H9 (cell line): ENCODE measurements at regions not wholly inside any gene's neighbourhood (a gene's known extent, or its start where the extent isn't known, plus 50 kb on each side); places are given as distances from the start of the nearest gene placed in this dataset.

Experiments
- DNase-seq: peaks from one replicate; pipeline ENCODE4 v3.0.0-alpha.2; 2017
- H2AFZ ChIP-seq: one replicate; pipeline ENCODE4 v1.6.1; 2013; ENCODE audit warnings: mild to moderate bottlenecking, low read length, control low read depth, moderate library complexity
- H2AK5ac ChIP-seq: 2 replicates; pipeline ENCODE4 v1.6.1; 2013; ENCODE audit warnings: low read length, control low read depth, mixed read lengths; ENCODE audit not compliant: insufficient read length
- H2BK120ac ChIP-seq: one replicate; pipeline ENCODE4 v1.6.1; 2013; ENCODE audit warnings: low read depth, mild to moderate bottlenecking, low read length, control low read depth, inconsistent platforms; ENCODE audit not compliant: poor library complexity, severe bottlenecking
- H2BK12ac ChIP-seq: 2 replicates; pipeline ENCODE4 v1.6.1; 2013; ENCODE audit warnings: low read length, control low read depth, mixed read lengths, low read depth; ENCODE audit not compliant: insufficient read length
- H2BK15ac ChIP-seq: 2 replicates; pipeline ENCODE4 v1.6.1; 2013; ENCODE audit warnings: low read depth, low read length, control low read depth
- H2BK20ac ChIP-seq: one replicate; pipeline ENCODE4 v1.6.1; 2013; ENCODE audit warnings: low read depth, mild to moderate bottlenecking, low read length, control low read depth, inconsistent platforms; ENCODE audit not compliant: poor library complexity, severe bottlenecking
- H2BK5ac ChIP-seq: 2 replicates; pipeline ENCODE4 v1.6.1; 2013; ENCODE audit warnings: low read length, control low read depth, mixed read lengths; ENCODE audit not compliant: insufficient read length
- H3K14ac ChIP-seq: 2 replicates; pipeline ENCODE4 v1.6.1; 2013; ENCODE audit warnings: low read length, control low read depth; ENCODE audit not compliant: insufficient read depth
- H3K18ac ChIP-seq: 2 replicates; pipeline ENCODE4 v1.6.1; 2013; ENCODE audit warnings: low read depth, mild to moderate bottlenecking, mixed read lengths, low read length, control low read depth; ENCODE audit not compliant: insufficient read length
- H3K23ac ChIP-seq: 2 replicates; pipeline ENCODE4 v1.6.1; 2013; ENCODE audit warnings: low read length, control low read depth, mixed read lengths, low read depth; ENCODE audit not compliant: insufficient read length
- H3K23me2 ChIP-seq: 2 replicates; pipeline ENCODE4 v1.6.1; 2013; ENCODE audit warnings: low read depth, mild to moderate bottlenecking, mixed read lengths, low read length, control low read depth; ENCODE audit not compliant: insufficient read length, poor library complexity, severe bottlenecking
- H3K27ac ChIP-seq: 2 replicates; pipeline ENCODE4 v1.5.1; 2013; ENCODE audit warnings: low read length, control low read depth, mixed read lengths, low read depth; ENCODE audit not compliant: insufficient read length
- H3K27me3 ChIP-seq: 2 replicates; pipeline ENCODE4 v1.6.1; 2013; ENCODE audit warnings: low read length, control low read depth, inconsistent platforms; ENCODE audit not compliant: insufficient read depth
- H3K4ac ChIP-seq: 2 replicates; pipeline ENCODE4 v1.6.1; 2013; ENCODE audit warnings: low read depth, mild to moderate bottlenecking, control low read depth, inconsistent platforms, low read length, moderate library complexity
- H3K4me1 ChIP-seq: 2 replicates; pipeline ENCODE4 v1.6.1; 2013; ENCODE audit warnings: low read length, control low read depth, inconsistent platforms; ENCODE audit not compliant: insufficient read depth
- H3K4me2 ChIP-seq: 2 replicates; pipeline ENCODE4 v1.6.1; 2013; ENCODE audit warnings: low read length, control low read depth, mixed read lengths; ENCODE audit not compliant: insufficient read length, insufficient read depth
- H3K56ac ChIP-seq: 2 replicates; pipeline ENCODE4 v1.6.1; 2013; ENCODE audit warnings: low read depth, mild to moderate bottlenecking, mixed read lengths, low read length, control low read depth; ENCODE audit not compliant: insufficient read length
- H3K79me1 ChIP-seq: 2 replicates; pipeline ENCODE4 v1.6.1; 2013; ENCODE audit warnings: low read depth, mild to moderate bottlenecking, moderate library complexity, low read length, control low read depth, inconsistent platforms; ENCODE audit not compliant: insufficient read depth, poor library complexity, severe bottlenecking
- H3K79me2 ChIP-seq: 2 replicates; pipeline ENCODE4 v1.6.1; 2013; ENCODE audit warnings: low read length, control low read depth, inconsistent platforms; ENCODE audit not compliant: insufficient read depth
- H3K9ac ChIP-seq: 2 replicates; pipeline ENCODE4 v1.6.1; 2013; ENCODE audit warnings: low read length, control low read depth, mixed read lengths; ENCODE audit not compliant: insufficient read length; ENCODE audit errors: extremely low read depth
- H3K9me3 ChIP-seq: one replicate; pipeline ENCODE4 v1.6.1; 2013; ENCODE audit warnings: low read depth, low read length, inconsistent platforms; ENCODE audit not compliant: control insufficient read depth
- H3T11ph ChIP-seq: one replicate; pipeline ENCODE4 v1.6.1; 2013; ENCODE audit warnings: mild to moderate bottlenecking, low read length, control low read depth, inconsistent platforms
- H4K20me1 ChIP-seq: one replicate; pipeline ENCODE4 v1.6.1; 2013; ENCODE audit not compliant: control insufficient read depth, insufficient read length, insufficient read depth
- H4K5ac ChIP-seq: 2 replicates; pipeline ENCODE4 v1.6.1; 2013; ENCODE audit warnings: low read depth, mild to moderate bottlenecking, mixed read lengths, low read length, control low read depth; ENCODE audit not compliant: insufficient read length
- H4K8ac ChIP-seq: replicated peaks from 2 replicates; pipeline ENCODE4 v1.6.1; 2013; ENCODE audit warnings: low read length, control low read depth, mixed read lengths, low read depth; ENCODE audit not compliant: insufficient read length
- H4K91ac ChIP-seq: 2 replicates; pipeline ENCODE4 v1.6.1; 2013; ENCODE audit warnings: low read depth, mild to moderate bottlenecking, moderate library complexity, mixed read lengths, low read length, control low read depth; ENCODE audit not compliant: insufficient read length
- H3K27ac Mint-ChIP-seq, 3 experiments: 2 replicates in 2 of 3; 3 replicates in 1 of 3; pipeline ENCODE4 v1.8.0; 2020 to 2021; ENCODE audit warnings: mixed read lengths in 3 of 3, mild to moderate bottlenecking in 1 of 3, moderate library complexity in 1 of 3
- H3K27me3 Mint-ChIP-seq: 2 replicates; pipeline ENCODE4 v1.8.0; 2021; ENCODE audit warnings: low read depth, mild to moderate bottlenecking, moderate library complexity, mixed read lengths
- H3K36me3 Mint-ChIP-seq, 3 experiments: 2 replicates in 2 of 3; 3 replicates in 1 of 3; pipeline ENCODE4 v1.8.0; 2020 to 2021; ENCODE audit warnings: low read depth in 3 of 3, mixed read lengths in 3 of 3; ENCODE audit not compliant: insufficient read depth in 1 of 3
- H3K4me1 Mint-ChIP-seq, 2 experiments: 2 replicates each; pipeline ENCODE4 v1.8.0; 2020; ENCODE audit warnings: mixed read lengths in 2 of 2
- H3K4me3 Mint-ChIP-seq, 2 experiments: 2 replicates in 1 of 2; 3 replicates in 1 of 2; pipeline ENCODE4 v1.8.0; 2020 to 2021; ENCODE audit warnings: mild to moderate bottlenecking in 2 of 2, mixed read lengths in 2 of 2, moderate library complexity in 1 of 2
- H3K9me3 Mint-ChIP-seq, 2 experiments: 2 replicates in 1 of 2; 3 replicates in 1 of 2; pipeline ENCODE4 v1.8.0; 2020; ENCODE audit warnings: mild to moderate bottlenecking in 2 of 2, mixed read lengths in 2 of 2, moderate library complexity in 1 of 2
- CTCF ChIP-seq: fragments of 200-600 bp; sonication (generic); conservative IDR thresholded peaks from 3 replicates; pipeline ENCODE4 v1.8.0; 2021; ENCODE audit warnings: antibody characterized with exemption, mild to moderate bottlenecking
- WGBS: extraction: QIAGEN DNeasy Blood & Tissue Kit; methylation state at CpG from one replicate; pipeline ENCODE4 v1.1.7; 2013; ENCODE audit warnings: missing lambda C conversion rate, low lambda C conversion rate, mixed read lengths; ENCODE audit not compliant: insufficient read length; ENCODE audit errors: extremely low coverage; 5-methylcytosine and 5-hydroxymethylcytosine counted together

GRCh38 chrX:95248386-95248785 is 1436.3 kb upstream of the DIAPH2 start:
- H3K27ac Mint-ChIP-seq = no peak overlapping the region
- peaks cover 0 to 4% (median 2%) of the 10 kb centered on the region in 3 experiments; a peak in 2 of 7 replicates for H3K36me3 Mint-ChIP-seq
- Histone ChIP-seq H2BK12ac (no peak overlapping the region), H3K56ac (no peak overlapping the region), H3K23me2 (no peaks in the 10 kb centered on the region), H4K91ac (no peak overlapping the region), H3K4me1 (no peaks in the 10 kb centered on the region), H3K27me3 (no peaks in the 10 kb centered on the region), H3K9ac (no peak overlapping the region), H3K79me1 (no peaks in the 10 kb centered on the region), H2BK5ac (no peak overlapping the region), H3K9me3 (no peaks in the 10 kb centered on the region), H3K4ac (no peak overlapping the region), H3T11ph (no peak overlapping the region), H3K79me2 (no peaks in the 10 kb centered on the region), H3K23ac (no peak overlapping the region), H3K18ac (no peak overlapping the region), H2AK5ac (no peak overlapping the region), H3K4me2 (no peak overlapping the region), H2BK20ac (no peak overlapping the region), H3K14ac (no peak overlapping the region), H4K8ac (no peak overlapping the region), H2AFZ (no peak overlapping the region), H4K5ac (no peak overlapping the region), H4K20me1 (no peaks in the 10 kb centered on the region), H2BK15ac (no peak overlapping the region), H3K27ac (no peak overlapping the region), H2BK120ac (no peak overlapping the region)
- H3K27me3 Mint-ChIP-seq = no peaks in the 10 kb centered on the region
- H3K9me3 Mint-ChIP-seq = peaks cover 0 to 8% of the 10 kb centered on the region in 2 experiments; a peak in 3 of 5 replicates
- H3K4me3 Mint-ChIP-seq = no peak overlapping the region
- no CpG with 5 or more reads among the region's 2 CpGs for WGBS
- peaks cover 0 to 5% of the 10 kb centered on the region in 2 experiments; a peak in 2 of 4 replicates for H3K4me1 Mint-ChIP-seq
- no peak for DNase-seq
- no peak for TF ChIP-seq CTCF
